Spinal cord (tissue), 9 donors: ENCODE measurements at regions not wholly inside any gene's neighbourhood (a gene's known extent, or its start where the extent isn't known, plus 50 kb on each side); places are given as distances from the start of the nearest gene placed in this dataset.

ENCODE experiments used
- DNase-seq, 6 donors: peaks; one replicate each; pipeline versions ENCODE4 v3.0.0 to v3.0.0-alpha.2; 2013 to 2015; ENCODE audit warnings: low spot score in 6 of 6, low read depth in 4 of 6
- H3K27ac ChIP-seq: one replicate; pipeline ENCODE4 v1.5.1; 2013; ENCODE audit warnings: low read depth, low read length, control low read depth
- H3K27me3 ChIP-seq: one replicate; pipeline ENCODE4 v1.6.1; 2013; ENCODE audit warnings: low read length; ENCODE audit not compliant: control insufficient read depth, insufficient read depth
- H3K36me3 ChIP-seq: one replicate; pipeline ENCODE4 v1.6.1; 2013; ENCODE audit warnings: low read length; ENCODE audit not compliant: control insufficient read depth, insufficient read depth
- H3K4me1 ChIP-seq: one replicate; pipeline ENCODE4 v1.6.1; 2013; ENCODE audit warnings: low read length; ENCODE audit not compliant: control insufficient read depth, insufficient read depth
- H3K4me3 ChIP-seq: one replicate; pipeline ENCODE4 v1.5.1; 2013; ENCODE audit warnings: low read depth, low read length, control low read depth
- H3K9me3 ChIP-seq: one replicate; pipeline ENCODE4 v1.6.1; 2013; ENCODE audit warnings: low read length; ENCODE audit not compliant: control insufficient read depth, insufficient read depth
- WGBS: methylation state at CpG from one replicate; pipeline ENCODE4 v1.1.5; 2013; ENCODE audit warnings: missing lambda C conversion rate; ENCODE audit not compliant: insufficient coverage; 5-methylcytosine and 5-hydroxymethylcytosine counted together
- donor health status: healthy.

DNA sequence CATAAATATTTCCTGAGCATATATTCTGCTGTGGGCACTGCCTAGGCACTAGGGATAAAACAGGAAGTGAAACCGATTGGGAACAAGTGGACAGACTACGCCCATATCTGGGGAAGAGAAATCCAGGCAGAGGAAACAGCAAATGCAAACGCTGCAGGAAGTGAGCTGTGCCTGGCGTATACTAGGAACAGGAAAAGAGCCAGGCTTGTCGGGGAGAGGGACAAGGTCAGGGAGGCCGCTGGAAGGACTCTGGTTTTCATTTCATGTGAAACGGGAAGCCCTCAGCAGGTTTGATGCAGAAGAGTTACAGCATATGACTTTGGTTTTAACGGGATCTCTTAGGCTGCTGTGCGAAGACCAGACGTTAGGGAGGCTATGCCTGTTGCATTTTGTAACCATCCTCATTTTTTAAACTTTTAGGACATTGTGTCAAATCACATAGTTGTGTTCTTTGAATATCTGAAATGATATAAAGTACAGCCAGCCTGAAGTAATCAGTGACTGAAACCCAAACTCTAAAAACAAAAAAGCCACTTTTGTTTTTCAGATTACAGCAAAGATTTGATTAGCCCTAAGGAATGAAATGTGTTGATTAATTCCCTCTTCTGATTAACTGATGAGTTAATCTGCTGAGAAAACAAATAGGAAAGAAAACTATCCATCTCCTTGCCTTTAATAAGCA is 110.2 kb upstream of the PIEZO2 start:
- Histone ChIP-seq H3K27me3 (no peaks in the 10 kb centered on the region), H3K9me3 (no peaks in the 10 kb centered on the region), H3K4me3 (no peak overlapping the region), H3K27ac (peak overlapping the region; percentile 40), H3K36me3 (no peaks in the 10 kb centered on the region), H3K4me1 (peaks cover 2% of the 10 kb centered on the region)
- WGBS: 72% methylated on average over 7 of the region's 10 CpGs
- DNase-seq: no peak

DNA sequence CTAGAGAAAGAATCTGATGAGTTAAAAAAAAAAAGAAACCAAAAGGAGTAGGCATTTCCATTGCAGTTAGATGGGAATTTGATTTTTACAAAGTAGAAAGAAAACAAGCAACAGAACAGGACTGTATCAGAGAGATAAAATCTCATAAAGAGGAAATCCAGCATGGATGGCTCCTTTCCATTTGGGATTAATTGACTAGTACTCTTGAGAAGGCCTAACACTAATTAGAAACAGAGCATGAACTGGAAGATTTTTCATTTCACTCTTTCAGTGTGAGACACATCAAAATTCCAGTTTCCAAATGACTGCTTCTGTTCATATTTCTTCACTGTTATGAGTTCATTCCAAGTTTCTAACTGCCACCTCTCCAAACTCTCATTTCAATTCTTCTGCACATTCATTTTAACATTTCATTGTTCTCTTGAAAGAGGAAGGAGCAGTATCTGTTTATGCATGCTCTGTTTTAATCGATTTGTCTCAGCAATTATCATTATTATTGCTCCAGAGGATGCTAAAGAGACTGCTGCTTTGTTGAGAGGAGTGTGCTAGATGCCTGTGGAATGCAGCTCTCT is 108.8 kb upstream of the PIEZO2 start:
- H3K4me3 ChIP-seq: no peak overlapping the region
- no peak overlapping the region for H3K27ac ChIP-seq
- DNase-seq: peak in 2 of 6 donors; percentile 40 to 71
- H3K9me3 ChIP-seq: no peaks in the 10 kb centered on the region
- no peaks in the 10 kb centered on the region for H3K27me3 ChIP-seq
- H3K4me1 ChIP-seq: peaks cover 2% of the 10 kb centered on the region
- WGBS: no CpG with 5 or more reads among the region's 1 CpG
- no peaks in the 10 kb centered on the region for H3K36me3 ChIP-seq

DNA sequence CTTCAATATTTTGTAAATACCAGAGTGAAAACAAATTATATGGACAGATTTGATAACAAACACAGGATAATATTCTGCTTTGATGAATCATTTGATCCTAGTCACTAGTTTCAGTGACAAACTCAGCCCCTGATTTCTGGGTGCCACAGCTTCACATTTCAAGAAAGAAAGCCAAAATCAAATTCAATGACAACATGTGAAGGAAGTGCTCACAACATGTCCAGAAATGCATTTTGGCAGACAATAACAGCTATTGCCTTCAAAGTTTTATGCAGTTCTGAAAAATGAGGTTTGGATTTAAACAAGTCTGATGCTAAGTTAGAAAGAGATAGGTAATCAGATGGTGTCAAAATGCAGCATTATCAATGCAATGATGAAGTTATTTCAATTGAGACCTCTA is 106.9 kb upstream of the PIEZO2 start:
- H3K4me3 ChIP-seq: no peak overlapping the region
- H3K36me3 ChIP-seq: no peaks in the 10 kb centered on the region
- no peaks in the 10 kb centered on the region for H3K9me3 ChIP-seq
- H3K4me1 ChIP-seq: peaks cover 2% of the 10 kb centered on the region
- no peak overlapping the region for H3K27ac ChIP-seq
- DNase-seq: peak in 1 of 6 donors; percentile 54
- H3K27me3 ChIP-seq: no peaks in the 10 kb centered on the region

DNA sequence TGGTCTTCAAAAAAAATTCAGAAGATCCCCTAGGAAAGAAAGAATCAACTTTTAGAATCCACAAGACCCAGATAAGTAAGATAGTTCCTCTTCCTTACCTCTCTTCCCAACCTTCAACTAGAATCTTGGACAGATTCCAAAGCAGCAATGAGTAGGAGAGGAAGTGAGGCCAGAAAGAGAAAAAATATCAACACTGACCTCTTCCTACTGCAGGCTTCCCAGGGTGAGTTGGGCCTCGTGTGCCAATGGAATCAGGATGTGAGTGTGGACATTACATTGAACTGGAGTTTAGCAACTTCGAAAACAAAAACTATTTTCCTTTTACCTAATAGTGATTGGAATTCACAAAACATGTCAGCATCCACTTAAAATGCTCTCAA is 102.5 kb upstream of the PIEZO2 start:
- WGBS: no CpG with 5 or more reads among the region's 2 CpGs
- H3K9me3 ChIP-seq: no peaks in the 10 kb centered on the region
- no peaks in the 10 kb centered on the region for H3K36me3 ChIP-seq
- peak in 1 of 6 donors; percentile 57 for DNase-seq
- peak overlapping the region; percentile 49 for H3K27ac ChIP-seq
- H3K4me3 ChIP-seq: no peak overlapping the region
- H3K27me3 ChIP-seq: no peaks in the 10 kb centered on the region
- no peaks in the 10 kb centered on the region for H3K4me1 ChIP-seq

DNA sequence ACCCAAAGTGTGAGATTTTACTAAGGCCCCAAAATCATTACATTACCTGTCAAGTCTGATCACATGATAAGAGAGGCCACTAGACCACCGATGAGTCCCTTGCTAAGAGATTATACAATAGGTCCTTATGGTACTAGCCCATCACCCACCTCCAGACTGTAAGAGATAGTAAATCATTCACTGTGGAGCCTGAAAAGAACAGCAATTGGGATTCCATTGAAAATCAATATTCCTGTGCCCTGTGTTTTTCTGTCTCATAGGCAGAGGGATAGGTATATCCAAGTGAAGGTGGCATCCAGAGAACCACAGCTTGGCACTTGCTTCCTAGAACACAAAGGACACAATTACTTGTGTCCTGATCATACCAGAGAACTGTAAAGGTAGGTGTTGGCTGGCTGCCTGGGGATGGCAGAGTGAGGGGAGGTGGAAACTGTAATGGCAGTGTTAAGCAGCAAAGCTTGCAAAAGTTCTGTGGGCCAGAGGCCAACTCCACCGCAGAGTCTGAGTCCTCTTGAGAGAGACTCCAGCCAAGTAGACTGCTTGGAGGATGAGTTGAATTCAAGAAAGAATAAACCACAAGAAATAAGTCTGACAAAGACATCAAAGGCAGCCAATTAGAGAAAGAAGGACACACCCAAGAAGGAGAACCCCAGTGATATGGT is 102.0 kb upstream of the PIEZO2 start:
- H3K9me3 ChIP-seq: no peaks in the 10 kb centered on the region
- 80% methylated on average over 1 of the region's 2 CpGs for WGBS
- no peaks in the 10 kb centered on the region for H3K27me3 ChIP-seq
- H3K4me3 ChIP-seq: no peak overlapping the region
- DNase-seq: no peak
- H3K36me3 ChIP-seq: no peaks in the 10 kb centered on the region
- no peaks in the 10 kb centered on the region for H3K4me1 ChIP-seq
- peak overlapping the region; percentile 49 for H3K27ac ChIP-seq

DNA sequence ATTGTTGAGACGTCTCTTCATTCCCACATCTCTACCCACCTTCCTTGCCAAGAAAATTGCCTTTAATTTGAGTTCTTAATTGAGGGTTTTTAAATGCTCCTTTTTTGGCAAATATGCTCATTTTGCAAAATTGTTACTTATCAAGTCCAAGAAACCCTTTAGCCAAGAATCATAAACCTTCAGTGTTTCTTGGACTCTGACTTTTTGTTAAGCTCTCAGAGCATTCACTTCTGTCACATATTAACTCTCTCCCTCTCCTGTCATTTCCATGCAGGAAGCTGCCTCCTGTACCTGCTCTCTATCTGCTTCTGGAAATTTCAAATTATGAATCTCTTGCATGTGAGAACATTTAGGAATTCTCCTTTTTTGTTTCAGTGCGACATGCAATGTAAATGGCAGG is 100.0 kb upstream of the PIEZO2 start:
- WGBS: no CpG with 5 or more reads among the region's 2 CpGs
- DNase-seq: no peak
- no peaks in the 10 kb centered on the region for H3K4me1 ChIP-seq
- H3K27ac ChIP-seq: no peak overlapping the region
- no peaks in the 10 kb centered on the region for H3K9me3 ChIP-seq
- H3K27me3 ChIP-seq: no peaks in the 10 kb centered on the region
- H3K4me3 ChIP-seq: no peak overlapping the region
- H3K36me3 ChIP-seq: no peaks in the 10 kb centered on the region

DNA sequence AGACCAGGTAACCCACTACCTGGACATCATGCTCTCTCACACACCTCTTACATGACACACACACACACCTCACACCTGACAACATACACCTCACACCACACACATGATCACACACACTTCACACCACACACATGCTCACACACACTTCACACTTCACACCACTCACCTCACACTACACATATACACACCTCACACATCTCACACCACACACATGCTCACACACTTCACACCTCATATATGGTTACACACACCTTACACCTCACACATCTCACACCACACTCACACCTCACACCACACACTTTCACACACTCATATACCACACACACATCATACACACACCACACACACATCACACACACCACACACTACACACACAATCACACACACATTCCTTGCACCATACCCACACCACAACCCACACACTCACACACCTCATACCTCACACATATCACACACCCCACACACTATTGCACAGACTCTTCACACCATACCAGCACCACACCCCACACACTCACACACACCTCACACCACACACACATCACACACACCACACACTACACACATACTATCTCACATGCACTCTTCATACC is 98.1 kb upstream of the PIEZO2 start:
- H3K9me3 ChIP-seq: no peaks in the 10 kb centered on the region

DNA sequence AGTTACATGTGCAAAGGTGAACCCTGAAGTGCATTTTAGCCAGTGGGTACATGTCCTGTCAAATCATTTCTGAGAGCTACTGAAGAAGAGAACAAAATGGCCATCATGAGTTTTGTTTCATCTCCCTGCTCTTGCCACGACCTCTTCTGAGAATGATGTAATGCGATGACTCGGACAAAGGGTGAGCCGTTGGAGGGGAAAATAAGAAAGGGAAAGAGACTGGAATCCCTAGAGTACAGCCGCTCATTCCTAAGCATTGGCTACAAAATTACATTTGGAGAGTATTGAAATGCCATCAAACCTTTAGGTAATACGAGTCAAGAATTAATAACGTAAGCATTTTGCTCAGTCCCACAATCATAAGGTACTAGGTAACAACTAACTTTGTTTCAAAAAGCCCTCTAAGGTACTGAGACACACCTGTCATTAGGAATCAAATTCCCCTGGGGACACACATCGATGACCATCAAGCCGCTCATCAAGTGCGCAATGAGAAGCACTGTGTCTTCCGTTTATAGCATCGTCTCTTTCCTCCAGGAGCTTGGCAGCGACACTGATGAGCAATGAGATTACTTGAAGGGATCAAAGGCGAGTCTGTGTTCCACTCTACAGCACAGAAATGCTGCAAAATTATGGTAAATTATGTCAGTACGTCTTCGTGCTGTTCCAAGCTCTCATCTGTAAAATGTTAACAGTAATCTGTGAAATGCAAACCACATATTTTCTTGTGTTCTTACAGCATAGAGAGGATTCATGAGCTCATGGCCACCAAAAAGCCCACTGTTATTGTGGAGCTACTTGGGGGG is 97.3 kb upstream of the PIEZO2 start:
- 88% methylated on average over 9 of the region's 16 CpGs for WGBS
- Histone ChIP-seq H3K27ac (no peak overlapping the region), H3K4me1 (no peaks in the 10 kb centered on the region), H3K4me3 (no peak overlapping the region), H3K36me3 (no peaks in the 10 kb centered on the region), H3K9me3 (no peaks in the 10 kb centered on the region), H3K27me3 (no peaks in the 10 kb centered on the region)
- DNase-seq: no peak

More for the DNA sequence above, 98.1 kb upstream of the PIEZO2 start:
- Histone ChIP-seq H3K4me3 (no peak overlapping the region), H3K4me1 (no peaks in the 10 kb centered on the region), H3K27me3 (no peaks in the 10 kb centered on the region), H3K27ac (no peak overlapping the region), H3K36me3 (no peaks in the 10 kb centered on the region)
- DNase-seq: no peak

DNA sequence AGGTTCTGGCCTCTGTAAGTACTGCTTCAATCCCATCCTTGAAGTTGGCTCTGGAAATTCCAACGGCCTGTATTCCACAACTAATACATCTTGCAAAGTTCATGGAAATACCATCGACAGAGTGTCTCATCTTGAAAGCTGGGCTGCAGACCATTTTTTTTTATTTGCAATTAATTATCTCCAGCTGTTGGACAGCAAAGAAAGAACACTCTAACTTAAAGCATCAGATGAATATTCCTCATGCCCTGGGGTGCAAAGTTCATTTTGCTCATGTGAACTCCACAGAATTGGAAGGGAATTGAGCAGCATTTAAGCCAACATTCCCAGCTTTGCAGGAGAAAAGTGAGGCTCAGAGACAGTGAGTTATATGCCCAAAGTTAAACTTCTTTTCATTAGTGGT is 96.5 kb upstream of the PIEZO2 start:
- no peak overlapping the region for H3K27ac ChIP-seq
- H3K9me3 ChIP-seq: no peaks in the 10 kb centered on the region
- no peaks in the 10 kb centered on the region for H3K4me1 ChIP-seq
- no peaks in the 10 kb centered on the region for H3K36me3 ChIP-seq
- WGBS: 89% methylated on average over 1 of the region's 2 CpGs
- H3K27me3 ChIP-seq: no peaks in the 10 kb centered on the region
- no peak overlapping the region for H3K4me3 ChIP-seq
- DNase-seq: no peak
